A673 (cell line): ENCODE measurements at regions not wholly inside any gene's neighbourhood (a gene's known extent, or its start where the extent isn't known, plus 50 kb on each side); places are given as distances from the start of the nearest gene placed in this dataset.

Source experiments
- BruUV-seq: library from RNA; stranded (reverse); fragments of 400-500 nt; replicated peaks from 2 replicates; lab custom pipeline; 2021; lab: Mats Ljungman, UMichigan
- CTCF ChIA-PET: fragments of 300-600 bp; sonication (Branson Sonifier 250); formaldehyde crosslinking; loops from one replicate; lab custom pipeline; 2022; ENCODE audit warnings: antibody characterized with exemption; lab: Charles Lee
- POLR2A ChIA-PET: fragments of 300-600 bp; sonication (Branson Sonifier 250); formaldehyde crosslinking; loops from one replicate; lab custom pipeline; 2022; ENCODE audit warnings: antibody characterized with exemption; ENCODE audit not compliant: low non-redundant PET; lab: Charles Lee
- DNase-seq: peaks from one replicate; pipeline ENCODE4 v3.0.0-alpha.2; 2015; ENCODE audit warnings: low spot score
- H3K27ac ChIP-seq: fragments of 200-600 bp; sonication (generic); 2 replicates; pipeline ENCODE4 v1.5.1; 2016; ENCODE audit warnings: mixed run types, low read depth, mild to moderate bottlenecking, mixed read lengths, antibody characterized with exemption, low read length; ENCODE audit not compliant: poor library complexity, severe bottlenecking
- H3K27me3 ChIP-seq: fragments of 200-600 bp; sonication (generic); replicated peaks from 2 replicates; pipeline ENCODE4 v1.6.1; 2017; ENCODE audit warnings: mixed run types, low read depth, mild to moderate bottlenecking, mixed read lengths, antibody characterized with exemption, low read length; ENCODE audit not compliant: insufficient read depth, poor library complexity
- H3K36me3 ChIP-seq: fragments of 200-600 bp; sonication (generic); 2 replicates; pipeline ENCODE4 v1.6.1; 2016; ENCODE audit warnings: mixed run types, mild to moderate bottlenecking, mixed read lengths, antibody characterized with exemption, low read length; ENCODE audit not compliant: insufficient read depth, poor library complexity, severe bottlenecking
- H3K4me1 ChIP-seq: fragments of 200-600 bp; sonication (generic); 2 replicates; pipeline ENCODE4 v1.6.1; 2017; ENCODE audit warnings: mixed run types, mild to moderate bottlenecking, mixed read lengths, antibody characterized with exemption, low read length; ENCODE audit not compliant: insufficient read depth, poor library complexity, severe bottlenecking
- H3K4me3 ChIP-seq: fragments of 200-600 bp; sonication (generic); 2 replicates; pipeline ENCODE4 v1.5.1; 2016; ENCODE audit warnings: low read depth, mixed run types, mild to moderate bottlenecking, mixed read lengths, low read length; ENCODE audit not compliant: poor library complexity, severe bottlenecking
- H3K9me3 ChIP-seq: fragments of 200-600 bp; sonication (generic); 2 replicates; pipeline ENCODE4 v1.6.1; 2016; ENCODE audit warnings: mixed run types, low read depth, mild to moderate bottlenecking, mixed read lengths, antibody characterized with exemption, low read length; ENCODE audit not compliant: poor library complexity, severe bottlenecking
- EZH2 ChIP-seq: fragments of 200-600 bp; sonication (generic); IDR thresholded peaks from 2 replicates; pipeline ENCODE4 v1.6.1; 2017; ENCODE audit warnings: borderline replicate concordance, low read depth, mild to moderate bottlenecking, mixed read lengths, antibody characterized with exemption, low read length; ENCODE audit not compliant: poor library complexity, severe bottlenecking
- intact Hi-C: fragments of 100-400 bp; cut with micrococcal nuclease; formaldehyde crosslinking; loops from one replicate; pipeline ENCODE4 v1.10.0; 2022; ENCODE audit not compliant: unreplicated experiment
- TF ChIP-seq, protein P1 (sequence below): fragments of 300-800, 200-600 bp; sonication (generic); conservative IDR thresholded peaks from 2 replicates; pipeline ENCODE4 v1.5.1; 2017; ENCODE audit warnings: low read depth, mild to moderate bottlenecking, antibody characterized with exemption, low read length, moderate library complexity, mixed read lengths

DNA sequence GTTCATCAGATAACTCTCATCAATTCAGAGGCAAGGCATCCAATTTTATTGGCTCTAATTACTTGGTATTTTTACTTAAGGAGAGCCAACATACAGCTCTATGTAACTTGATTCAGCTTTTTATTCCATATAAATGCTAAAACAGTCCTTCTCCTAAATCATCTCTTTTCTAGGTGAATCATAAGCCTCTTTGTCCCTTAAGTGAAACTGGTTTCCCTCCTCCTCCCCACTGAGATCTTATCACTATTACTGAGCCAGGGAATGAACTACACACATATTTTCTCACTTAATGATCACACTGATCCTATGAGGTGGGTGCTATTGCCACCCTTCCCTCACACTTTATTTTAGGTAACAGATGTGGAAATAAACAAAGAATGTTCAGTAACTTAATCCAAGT, 1143.8 kb downstream of the MAT2B start:
- Histone ChIP-seq H3K36me3 (no peaks in the 10 kb centered on the region), H3K9me3 (no peaks in the 10 kb centered on the region), H3K4me1 (no peaks in the 10 kb centered on the region), H3K4me3 (no peak overlapping the region), H3K27me3 (no peaks in the 10 kb centered on the region), H3K27ac (no peak overlapping the region)
- ChIA-PET CTCF (no interaction called here), POLR2A (no interaction called here)
- BruUV-seq = no TSS peak
- no peak for TF ChIP-seq EZH2
- TF ChIP-seq, protein P1, sequence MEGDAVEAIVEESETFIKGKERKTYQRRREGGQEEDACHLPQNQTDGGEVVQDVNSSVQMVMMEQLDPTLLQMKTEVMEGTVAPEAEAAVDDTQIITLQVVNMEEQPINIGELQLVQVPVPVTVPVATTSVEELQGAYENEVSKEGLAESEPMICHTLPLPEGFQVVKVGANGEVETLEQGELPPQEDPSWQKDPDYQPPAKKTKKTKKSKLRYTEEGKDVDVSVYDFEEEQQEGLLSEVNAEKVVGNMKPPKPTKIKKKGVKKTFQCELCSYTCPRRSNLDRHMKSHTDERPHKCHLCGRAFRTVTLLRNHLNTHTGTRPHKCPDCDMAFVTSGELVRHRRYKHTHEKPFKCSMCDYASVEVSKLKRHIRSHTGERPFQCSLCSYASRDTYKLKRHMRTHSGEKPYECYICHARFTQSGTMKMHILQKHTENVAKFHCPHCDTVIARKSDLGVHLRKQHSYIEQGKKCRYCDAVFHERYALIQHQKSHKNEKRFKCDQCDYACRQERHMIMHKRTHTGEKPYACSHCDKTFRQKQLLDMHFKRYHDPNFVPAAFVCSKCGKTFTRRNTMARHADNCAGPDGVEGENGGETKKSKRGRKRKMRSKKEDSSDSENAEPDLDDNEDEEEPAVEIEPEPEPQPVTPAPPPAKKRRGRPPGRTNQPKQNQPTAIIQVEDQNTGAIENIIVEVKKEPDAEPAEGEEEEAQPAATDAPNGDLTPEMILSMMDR = no peak
- DNase-seq = no peak
- intact Hi-C loops = no loop called here

GRCh38 chr5:164650427-164650826, 1145.0 kb downstream of the MAT2B start:
- ChIA-PET CTCF (no interaction called here), POLR2A (no interaction called here)
- DNase-seq = no peak
- Histone ChIP-seq H3K36me3 (no peaks in the 10 kb centered on the region), H3K9me3 (no peaks in the 10 kb centered on the region), H3K4me3 (no peak overlapping the region), H3K4me1 (no peaks in the 10 kb centered on the region), H3K27me3 (no peaks in the 10 kb centered on the region), H3K27ac (no peak overlapping the region)
- no peak for TF ChIP-seq EZH2
- TF ChIP-seq, protein P1 = no peak
- intact Hi-C loops = no loop called here
- BruUV-seq = no TSS peak

- Histone ChIP-seq H3K4me3 (no peak overlapping the region), H3K27ac (no peak overlapping the region), H3K4me1 (no peaks in the 10 kb centered on the region), H3K36me3 (no peaks in the 10 kb centered on the region), H3K27me3 (no peaks in the 10 kb centered on the region), H3K9me3 (no peaks in the 10 kb centered on the region)
- no TSS peak for BruUV-seq
- DNase-seq = no peak
- TF ChIP-seq, protein P1 = no peak
- no peak for TF ChIP-seq EZH2
- intact Hi-C loops = no loop called here
- ChIA-PET CTCF (no interaction called here), POLR2A (no interaction called here)
These were observed 1146.3 kb downstream of the MAT2B start for GRCh38 chr5:164651546-164652275.
